HG03135 (cell line): ENCODE measurements at regions not wholly inside any gene's neighbourhood (a gene's known extent, or its start where the extent isn't known, plus 50 kb on each side); places are given as distances from the start of the nearest gene placed in this dataset.
"Not testable (repeated sequence)": the region's sequence is repeated elsewhere in the genome, so short reads cannot be mapped to it uniquely, and the experiment has no call there.

Experiments
- ATAC-seq: cut with Tn5 transposase; IDR thresholded peaks from one replicate; pipeline ENCODE4 v1.9.1; 2021; ENCODE audit warnings: mild to moderate bottlenecking, moderate library complexity; ENCODE audit not compliant: unreplicated experiment

GRCh38 chr16:59601452-59601851, 867.3 kb upstream of the GOT2 start:
- no peak for ATAC-seq

GRCh38 chr16:59597269-59597668, 863.2 kb upstream of the GOT2 start:
- ATAC-seq, result no peak

GRCh38 chr16:59596693-59597092, 862.6 kb upstream of the GOT2 start:
- no peak for ATAC-seq

DNA sequence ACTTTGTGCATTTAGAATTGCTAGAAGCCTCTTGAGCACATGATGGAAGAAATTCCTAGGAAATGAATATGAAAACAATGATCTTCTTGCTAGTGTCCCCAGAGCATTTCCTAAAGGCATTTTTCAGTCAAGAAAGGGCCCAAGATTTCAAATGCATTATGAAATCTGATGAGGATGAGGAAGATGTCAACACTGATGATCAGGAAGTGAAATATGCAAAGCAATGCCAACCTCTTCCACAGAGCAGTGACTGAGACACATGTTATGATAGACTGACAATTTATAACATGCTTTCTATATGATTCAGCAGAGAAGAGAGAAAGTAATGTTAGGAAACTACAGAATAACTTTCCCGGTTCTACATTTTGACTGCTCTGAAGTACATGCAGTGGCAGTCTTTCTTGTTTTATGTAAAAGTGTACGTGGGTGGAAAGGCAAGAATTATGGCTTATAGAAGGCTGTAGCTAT, 859.1 kb upstream of the GOT2 start:
- ATAC-seq, result no peak

- no peak for ATAC-seq
Measured at GRCh38 chr16:59591480-59591879, 857.4 kb upstream of the GOT2 start.

- no peak for ATAC-seq
Measured at GRCh38 chr16:59590845-59591244, 856.7 kb upstream of the GOT2 start.

GRCh38 chr16:59586331-59586730, 852.2 kb upstream of the GOT2 start:
- ATAC-seq, result no peak

DNA sequence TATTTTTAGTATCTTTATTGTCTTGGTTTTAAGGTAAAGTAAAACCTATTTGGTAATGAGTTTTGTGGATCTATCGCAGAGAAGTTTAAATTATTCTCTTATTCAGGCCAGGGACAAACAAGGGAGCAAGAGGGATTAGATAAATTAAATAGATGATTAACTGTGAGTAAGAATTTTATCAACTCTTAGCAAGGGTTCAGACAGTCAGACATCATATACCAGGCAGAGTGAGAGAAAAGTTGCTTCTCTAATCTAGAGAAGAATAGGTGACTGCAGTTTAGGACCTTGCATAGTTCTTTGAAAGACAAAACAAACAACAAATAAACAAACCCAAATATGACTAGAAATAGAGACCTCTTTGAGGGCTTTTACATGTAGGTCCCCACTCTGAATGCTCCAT, 840.2 kb upstream of the GOT2 start:
- no peak for ATAC-seq

DNA sequence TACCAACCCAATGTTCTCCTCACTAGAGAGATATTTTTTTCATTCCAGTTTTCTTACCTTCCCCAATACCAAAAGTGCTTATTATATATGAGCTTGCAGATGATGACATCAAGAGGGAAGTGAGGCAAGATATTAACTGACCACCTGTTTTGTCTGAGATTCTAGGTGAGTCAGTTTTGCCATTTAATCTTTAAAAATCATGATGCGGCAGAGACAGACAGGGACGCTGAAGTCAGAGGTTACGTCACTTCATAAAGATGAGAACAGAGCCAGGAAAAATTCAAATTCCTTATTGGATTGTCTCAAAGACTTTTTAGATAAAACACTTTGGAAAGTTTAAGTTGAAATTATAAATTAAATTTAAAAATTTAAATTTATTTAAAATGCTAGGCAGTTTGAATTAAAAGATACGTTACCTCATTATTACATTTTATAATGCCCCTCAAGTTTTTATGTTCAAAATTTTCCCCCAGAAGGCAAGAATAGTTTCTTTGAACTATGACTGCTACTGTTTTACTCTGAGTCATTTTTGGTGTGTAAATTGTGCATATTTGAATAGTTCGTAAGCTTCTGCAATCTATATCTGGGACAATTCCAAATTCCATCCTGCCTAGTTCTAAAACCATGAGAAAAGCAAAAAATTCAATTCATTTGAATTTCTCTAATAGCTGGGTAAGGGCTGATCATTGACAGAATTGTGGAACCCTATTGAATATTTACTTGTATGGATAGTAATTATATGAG, 839.6 kb upstream of the GOT2 start:
- ATAC-seq, result no peak

DNA sequence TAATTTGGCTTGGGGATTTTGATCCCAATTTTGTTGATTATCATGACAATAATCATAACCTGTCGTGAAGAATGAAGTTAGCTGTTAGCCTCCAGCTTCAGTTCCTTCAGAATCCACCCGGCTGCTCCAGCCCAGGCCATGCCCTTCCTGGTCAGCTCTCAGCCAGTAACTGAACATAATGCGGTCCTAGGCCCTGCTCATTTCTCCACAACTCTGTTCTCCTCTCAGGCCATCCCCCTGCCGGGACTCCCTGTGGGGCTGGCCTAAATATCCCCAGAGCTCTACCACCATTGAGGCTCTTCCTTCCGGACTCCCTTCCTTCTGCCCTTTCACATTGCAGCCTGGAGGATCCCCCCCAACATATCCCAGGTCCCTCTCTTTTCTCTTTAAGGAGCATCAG, 833.4 kb upstream of the GOT2 start:
- ATAC-seq, result no peak

- no peak for ATAC-seq
Measured at GRCh38 chr16:59566446-59566845, 832.3 kb upstream of the GOT2 start.

- no peak for ATAC-seq
Measured at GRCh38 chr16:59558679-59559078, 824.6 kb upstream of the GOT2 start.

DNA sequence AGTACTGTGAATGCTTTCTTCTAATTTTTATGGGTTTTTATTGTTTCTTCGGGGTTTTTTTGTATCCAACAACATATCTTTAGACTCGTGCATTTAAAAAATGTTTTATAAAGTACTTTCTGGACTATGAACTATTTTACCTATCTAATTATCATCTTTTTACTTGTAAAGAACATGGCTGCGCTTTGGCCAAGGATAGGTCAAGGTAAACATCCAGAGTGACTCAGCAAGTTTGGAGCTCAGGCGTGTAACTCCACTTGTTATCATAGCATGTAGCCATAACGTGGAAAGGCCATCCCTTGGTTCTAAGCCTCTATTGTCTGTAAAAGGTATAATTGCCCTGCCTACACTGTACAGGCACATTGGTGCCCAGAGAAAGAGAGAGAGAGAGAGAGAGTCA, 818.0 kb upstream of the GOT2 start:
- no peak for ATAC-seq

GRCh38 chr16:59545721-59546120, 811.6 kb upstream of the GOT2 start:
- ATAC-seq, result no peak

GRCh38 chr16:59543641-59544040, 809.5 kb upstream of the GOT2 start:
- no peak for ATAC-seq

DNA sequence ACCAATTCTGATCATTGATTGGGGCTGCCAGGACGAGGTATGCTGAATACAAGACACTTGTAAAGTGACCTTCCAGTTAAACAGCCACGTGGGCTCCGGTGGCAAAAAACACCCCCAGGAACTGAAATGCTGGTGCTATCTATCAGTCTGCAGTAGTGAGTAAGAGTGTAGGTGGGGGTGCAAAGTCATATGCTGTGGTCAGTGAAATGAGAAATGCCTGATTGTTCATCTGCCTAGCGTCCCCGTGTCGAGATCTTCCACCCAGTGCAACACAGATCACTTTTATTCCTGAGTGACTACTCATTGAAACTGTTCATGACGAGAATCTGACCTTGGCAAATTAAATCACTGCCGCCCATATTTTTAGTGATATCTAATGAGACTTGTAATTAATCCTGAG, 806.5 kb upstream of the GOT2 start:
- no peak for ATAC-seq

DNA sequence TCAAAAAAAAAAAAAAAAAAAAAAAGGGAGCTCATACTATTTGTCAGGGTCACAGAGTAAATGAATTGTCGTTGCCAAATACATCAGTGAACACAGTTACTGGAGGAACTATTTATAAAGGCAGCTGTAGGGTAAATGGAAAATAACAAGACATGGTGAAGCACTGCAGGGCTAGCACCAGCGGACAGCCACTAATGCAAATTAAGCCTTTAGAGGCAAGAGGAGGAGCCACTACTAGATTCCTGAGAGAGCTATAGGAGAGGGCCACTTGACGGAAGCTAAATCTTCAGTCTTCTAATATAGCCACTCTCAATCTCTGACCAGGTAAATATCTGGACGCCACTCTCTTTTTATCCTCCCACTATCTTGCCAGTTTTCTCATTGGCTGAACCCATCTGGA, 801.2 kb upstream of the GOT2 start:
- no peak for ATAC-seq

GRCh38 chr16:59527206-59527997, 793.3 kb upstream of the GOT2 start:
- no peak for ATAC-seq

DNA sequence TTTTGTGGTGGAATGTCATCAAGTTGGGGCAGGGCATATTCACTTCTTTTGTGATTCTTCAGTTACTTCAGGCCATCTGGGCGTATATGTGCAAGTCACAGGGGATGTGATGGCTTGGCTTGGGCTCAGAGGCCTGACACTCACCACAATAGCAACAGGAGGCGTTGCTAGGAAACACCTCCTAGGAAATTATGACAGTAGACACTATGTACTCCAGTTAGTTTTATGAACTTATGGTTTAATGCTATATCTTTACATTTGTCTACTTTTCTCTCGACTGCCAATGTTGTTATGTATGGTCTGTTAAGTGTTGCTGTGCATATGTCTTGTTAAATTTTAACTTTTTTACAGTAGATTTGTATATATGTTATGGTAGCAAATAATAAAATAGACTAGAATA, 788.7 kb upstream of the GOT2 start:
- no peak for ATAC-seq

DNA sequence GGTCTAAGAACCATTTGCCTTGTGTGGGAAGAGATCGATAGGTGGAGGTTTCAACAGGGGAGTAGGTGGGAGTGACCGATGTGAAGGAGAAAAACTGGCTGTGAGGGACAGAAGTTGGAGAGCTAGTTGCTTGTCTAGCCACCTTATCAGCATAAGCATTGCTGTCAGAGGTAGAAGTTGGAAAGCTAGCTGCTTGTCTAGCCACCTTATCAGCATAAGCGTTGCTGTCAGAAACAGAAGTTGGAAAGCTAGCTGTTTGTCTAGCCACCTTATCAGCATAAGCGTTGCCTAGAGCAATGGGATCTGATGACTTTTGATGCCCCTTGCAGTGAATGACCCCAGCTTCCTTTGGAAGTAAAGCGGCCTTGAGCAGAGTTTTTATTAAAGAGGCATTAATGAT, 784.6 kb upstream of the GOT2 start:
- not testable (repeated sequence) for ATAC-seq

DNA sequence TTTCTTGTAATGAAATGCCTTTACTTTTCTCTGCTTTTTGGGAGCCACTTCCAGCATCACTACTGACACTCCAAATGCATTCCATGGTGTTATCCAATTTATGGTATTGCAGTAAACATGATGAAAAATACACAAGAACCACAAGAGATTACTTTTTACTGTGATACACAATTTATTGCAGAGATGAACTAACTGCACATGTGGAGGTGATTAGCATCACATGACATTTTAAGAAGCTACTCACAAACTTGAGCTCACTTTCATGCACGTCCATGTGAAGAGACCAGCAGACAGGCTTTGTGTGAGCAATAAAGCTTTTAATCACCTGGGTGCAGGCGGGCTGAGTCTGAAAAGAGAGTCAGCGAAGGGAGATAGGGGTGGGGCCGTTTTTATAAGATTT, 780.5 kb upstream of the GOT2 start:
- ATAC-seq, result no peak

- ATAC-seq, result no peak
Measured at GRCh38 chr16:59510008-59510424, 775.9 kb upstream of the GOT2 start.
